Right lung (tissue), 2 donors: ENCODE measurements at regions not wholly inside any gene's neighbourhood (a gene's known extent, or its start where the extent isn't known, plus 50 kb on each side); places are given as distances from the start of the nearest gene placed in this dataset.
"Not testable (repeated sequence)": the region's sequence is repeated elsewhere in the genome, so short reads cannot be mapped to it uniquely, and the experiment has no call there.

Source experiments
- DNase-seq, 2 donors: peaks; one replicate each; pipeline ENCODE4 v3.0.0-alpha.2; 2013

DNA sequence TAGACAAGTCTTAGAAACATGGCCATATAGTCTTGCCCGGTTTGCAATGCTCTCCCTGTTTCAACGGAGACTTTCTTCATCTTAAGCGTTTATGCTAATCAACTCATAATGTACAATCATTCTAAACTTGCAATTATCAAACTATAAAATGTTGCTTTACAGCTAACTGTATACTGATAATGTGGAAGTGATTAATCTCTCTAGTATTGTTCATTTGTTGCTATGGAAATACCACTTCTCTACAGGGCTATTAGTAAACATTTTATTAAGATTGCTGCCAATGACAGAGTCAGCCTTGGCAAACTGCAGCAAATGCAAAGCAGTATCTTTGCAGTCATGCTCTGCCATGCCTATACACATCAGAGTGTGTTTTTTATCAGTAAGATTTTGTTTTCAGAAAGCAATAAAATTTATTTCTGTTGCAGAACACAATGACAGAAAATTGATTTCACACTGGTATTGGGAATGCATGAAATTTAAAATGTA lies 1201.8 kb upstream of the CDH2 start:
- DNase-seq, result no peak

DNA sequence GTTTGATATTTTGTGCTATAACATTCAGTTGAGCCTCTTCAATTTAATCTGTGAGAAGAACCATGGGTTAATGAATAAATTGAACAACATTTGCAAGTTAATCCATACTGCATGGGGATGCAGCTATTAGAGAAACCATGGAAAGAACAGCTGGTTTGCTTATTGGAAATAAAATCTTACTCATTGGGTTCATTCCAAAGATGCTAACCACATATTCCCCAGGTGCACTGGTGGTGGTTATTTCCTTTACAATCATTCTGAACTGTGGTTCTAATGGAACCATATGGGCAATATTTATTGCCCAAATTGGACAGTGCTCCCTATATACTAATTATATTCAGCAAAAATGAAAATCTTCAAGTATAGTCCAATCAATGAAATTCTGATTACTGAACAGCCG lies 1200.4 kb upstream of the CDH2 start:
- no peak for DNase-seq

DNA sequence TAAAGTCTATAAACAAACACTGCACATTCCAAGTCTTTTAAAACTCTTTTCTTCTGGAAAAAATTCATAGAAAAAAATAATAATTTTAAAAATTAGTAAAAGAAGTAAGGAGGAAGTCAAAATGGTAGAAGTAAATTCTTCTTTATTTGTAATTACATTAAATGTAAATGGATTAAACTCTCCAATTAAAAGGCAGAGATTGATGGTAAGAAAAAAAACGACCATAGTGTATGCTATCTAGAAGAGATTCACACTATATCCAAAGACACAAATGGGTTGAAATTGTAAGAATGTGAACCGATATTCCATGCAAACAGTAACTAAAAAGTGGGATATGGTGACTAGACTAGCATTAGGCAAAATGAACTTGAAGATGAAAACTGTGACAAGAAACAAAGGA lies 1196.1 kb upstream of the CDH2 start:
- DNase-seq, result no peak

DNA sequence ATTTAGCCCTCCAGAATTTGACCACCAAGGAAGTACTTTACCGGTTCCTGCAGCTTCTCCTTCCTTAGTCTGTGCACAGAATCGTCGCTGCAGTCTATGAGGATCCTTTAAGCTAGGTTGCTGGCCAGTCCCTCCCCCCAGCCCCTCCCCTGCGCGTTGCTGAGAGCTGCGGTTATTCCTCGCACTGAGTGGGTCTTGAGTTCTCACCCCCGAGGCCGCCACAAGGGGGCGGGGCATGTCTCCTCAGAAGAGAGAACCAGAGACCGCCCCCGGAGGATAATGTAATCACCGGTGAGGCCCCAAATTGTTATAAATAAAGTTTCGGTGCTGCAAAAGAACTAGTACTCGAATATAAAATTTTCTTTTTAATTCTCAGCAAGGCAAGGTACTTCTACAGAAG lies 1184.9 kb upstream of the CDH2 start:
- DNase-seq, result no peak

DNA sequence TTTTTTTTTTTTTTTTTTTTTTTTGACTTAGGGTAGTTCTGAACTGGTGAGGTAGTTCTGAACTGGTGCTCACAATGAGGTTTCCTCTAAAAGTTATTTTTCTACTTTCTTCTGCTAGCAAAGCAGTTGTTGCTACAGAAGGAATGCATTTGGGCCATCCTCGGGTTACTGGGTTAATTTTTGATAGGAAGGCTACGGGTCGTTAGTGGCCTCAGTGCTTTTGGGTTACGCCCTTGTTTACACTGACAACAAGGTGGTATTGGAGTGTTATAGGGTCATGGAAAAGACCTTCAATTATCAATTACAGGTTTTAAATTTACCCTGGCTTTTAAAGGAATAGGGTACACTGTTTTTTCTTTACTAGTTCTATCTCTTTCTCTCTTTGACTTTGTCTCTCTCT lies 1183.7 kb upstream of the CDH2 start:
- DNase-seq, result not testable (repeated sequence)

DNA sequence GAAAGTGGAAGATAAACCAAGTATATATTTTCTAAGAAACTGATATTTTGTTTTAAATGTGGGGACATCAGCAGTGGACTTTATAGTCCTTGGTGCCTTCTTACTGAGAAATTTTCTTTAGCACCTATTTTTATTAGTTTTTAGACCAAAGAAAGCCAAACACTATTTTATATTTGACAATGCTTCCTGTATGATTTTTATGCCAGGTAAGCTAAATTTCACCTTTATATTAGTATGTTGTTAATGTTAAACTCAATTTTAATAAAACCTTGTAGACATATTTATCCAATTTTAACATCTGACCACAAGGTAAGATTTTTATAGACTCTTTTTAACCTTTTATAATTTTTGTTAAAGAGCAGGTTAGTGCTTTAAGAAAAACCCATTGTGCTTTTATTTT lies 1182.3 kb upstream of the CDH2 start:
- not testable (repeated sequence) for DNase-seq

DNA sequence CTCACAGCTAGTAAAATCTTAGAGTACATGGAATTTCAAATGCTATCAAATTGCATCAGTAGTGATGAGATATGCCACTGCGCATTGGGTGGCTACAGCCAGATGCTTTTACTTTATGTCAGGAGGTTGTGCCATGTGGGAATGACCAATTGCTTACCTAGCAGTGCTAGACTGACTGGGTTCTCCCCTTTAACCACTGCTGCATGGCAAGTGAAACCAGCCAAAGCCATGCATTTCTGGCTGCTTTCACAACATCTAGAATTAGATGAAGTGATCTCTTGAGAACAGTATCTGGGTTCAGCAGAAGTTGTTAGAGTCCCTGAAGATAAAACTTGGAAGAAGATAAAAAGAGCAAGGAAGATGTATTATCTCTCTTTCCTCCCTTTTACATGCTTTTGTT lies 1174.2 kb upstream of the CDH2 start:
- no peak for DNase-seq

DNA sequence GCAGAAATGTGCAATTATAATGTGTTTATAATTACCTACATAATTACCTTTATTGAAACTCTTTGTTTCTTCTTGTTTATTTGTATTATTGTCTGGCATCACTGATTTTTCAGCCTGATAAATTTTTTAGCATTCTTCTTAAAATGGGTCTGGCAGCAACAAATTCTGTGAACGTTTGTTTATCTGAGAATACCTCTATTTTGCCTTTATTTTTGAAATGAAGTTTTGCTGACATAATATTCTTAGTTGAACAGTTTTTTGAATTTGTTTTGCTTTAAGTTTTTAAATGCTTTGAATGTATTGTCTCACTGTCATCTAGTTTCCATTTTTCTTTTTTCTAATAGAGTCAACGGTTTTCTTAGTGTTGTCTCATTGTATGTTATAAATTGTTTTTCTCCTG lies 1152.0 kb upstream of the CDH2 start:
- no peak for DNase-seq

DNA sequence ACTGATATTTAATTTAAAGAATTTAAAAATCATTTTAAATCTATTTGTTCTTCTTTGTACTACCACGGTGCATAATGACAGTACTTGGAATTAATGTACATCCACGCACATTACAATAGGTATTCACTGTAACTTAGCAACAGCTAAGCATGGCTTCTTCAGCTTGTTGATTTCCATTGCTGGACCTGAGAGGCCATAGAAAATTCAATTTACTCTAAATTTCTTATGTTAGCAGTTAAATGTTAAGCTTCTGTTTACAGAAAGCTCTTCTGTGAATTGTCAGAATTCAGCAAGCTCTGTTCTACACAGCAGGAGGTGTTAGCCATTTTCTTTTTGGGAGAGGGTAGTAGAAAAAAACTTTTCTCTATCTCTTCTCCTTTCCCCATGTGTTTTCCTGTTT lies 1149.3 kb upstream of the CDH2 start:
- DNase-seq, result no peak

DNA sequence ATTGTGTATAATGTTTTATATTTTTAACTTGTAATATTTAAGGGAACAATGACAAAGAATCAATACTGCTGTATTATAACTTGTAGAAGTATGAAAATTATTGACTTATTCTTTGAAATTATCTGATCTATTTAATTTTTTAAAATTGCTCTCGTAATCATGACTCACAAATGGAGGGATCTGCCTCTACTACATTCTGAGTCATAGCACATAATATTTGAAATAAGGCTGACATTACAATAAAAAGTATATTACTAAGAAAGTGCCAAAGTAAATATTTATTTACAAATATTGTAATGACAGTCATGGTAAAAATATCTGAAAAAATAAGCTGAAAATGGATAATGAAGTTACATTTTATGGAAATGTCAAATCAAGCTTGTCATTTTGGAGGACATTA lies 1144.6 kb upstream of the CDH2 start:
- no peak for DNase-seq

DNA sequence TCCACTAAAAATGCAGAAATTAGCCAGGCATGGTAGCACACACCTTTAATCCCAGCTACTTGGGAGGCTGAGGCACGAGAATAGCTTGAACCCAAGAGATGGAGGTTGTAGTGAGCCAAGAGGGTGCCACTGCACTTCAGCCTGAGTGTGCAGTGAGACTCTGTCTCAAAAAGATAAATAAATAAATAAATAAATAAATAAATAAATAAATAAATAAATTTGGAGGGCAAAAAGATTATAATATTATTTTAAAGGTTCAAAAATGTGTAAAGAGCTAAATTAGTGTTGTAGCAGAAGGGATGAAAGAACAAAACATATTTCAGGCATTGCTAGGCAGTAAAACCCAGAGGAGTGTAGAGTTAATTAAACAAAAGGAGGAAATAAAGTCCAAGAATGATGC lies 1136.4 kb upstream of the CDH2 start:
- DNase-seq, result no peak

DNA sequence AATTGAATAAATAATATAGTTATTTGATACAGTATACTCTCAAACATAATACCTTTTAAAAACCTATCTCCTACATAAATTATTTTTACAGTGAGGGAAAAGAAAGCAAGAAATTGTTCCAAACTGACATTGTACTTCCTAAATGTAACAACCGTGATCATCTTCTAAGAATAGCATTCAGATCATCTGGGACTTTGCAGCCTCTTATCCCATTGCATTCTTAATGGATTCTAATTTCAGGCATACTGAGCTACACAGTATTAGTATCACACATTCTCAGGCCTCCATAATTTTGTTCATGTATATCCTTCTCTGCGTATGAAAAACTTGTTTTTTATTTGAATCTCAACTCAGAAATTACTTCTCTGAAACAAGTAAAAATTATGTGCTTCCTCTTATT lies 1134.7 kb upstream of the CDH2 start:
- no peak for DNase-seq

DNA sequence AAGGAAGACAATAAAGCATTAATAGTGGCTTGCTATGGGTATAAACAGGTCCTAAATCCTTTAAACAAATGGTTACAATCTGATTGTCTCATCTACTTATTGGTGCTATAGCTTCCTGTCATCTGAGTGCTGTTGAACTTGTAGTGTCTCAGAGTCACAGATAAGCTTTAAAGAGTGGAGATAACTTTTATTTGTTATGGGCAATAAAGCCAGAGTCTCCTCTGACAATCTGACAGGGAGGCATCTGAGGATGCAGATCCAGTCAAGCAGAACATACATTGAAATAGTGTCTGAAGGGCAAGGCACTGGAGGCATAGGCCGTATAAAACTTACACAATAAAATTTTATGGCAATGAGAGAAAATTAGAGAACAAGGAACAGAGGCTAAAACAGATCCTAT lies 1132.4 kb upstream of the CDH2 start:
- no peak for DNase-seq

DNA sequence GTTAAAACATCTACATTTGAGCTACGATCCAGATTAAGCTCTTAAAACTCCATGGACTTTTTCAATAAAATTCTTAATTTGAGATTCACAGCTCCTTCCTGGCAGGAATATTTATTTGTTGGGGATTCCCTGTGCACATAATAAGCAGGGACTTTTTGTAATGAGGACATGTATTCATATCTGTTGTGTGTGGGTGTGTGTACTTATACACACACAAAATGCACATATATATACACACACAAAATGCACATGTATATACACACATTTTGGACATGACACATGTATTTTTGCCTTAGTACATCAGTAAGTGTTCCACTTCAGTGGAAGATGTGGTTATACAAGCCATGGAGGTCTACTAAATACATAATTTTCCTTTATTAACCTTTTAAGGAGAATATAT lies 1131.1 kb upstream of the CDH2 start:
- DNase-seq, result no peak

DNA sequence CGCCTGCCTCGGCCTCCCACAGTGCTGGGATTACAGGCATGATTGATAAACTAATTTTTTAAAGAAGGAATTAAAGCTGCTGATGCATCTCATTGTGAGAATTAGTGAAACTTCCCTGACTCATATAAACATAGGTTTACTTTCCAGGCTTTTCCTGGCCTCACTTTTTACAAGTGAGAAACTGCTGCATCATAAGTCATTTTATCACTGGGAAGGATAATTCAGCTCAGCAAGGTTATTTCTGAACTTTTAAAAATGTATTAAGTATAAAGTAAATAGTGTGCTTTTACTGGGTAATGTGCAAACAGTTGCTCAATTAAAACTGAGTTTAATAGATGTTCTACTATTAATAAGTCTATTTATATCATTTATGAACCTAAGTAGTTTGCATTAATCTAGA lies 1130.3 kb upstream of the CDH2 start:
- no peak for DNase-seq

DNA sequence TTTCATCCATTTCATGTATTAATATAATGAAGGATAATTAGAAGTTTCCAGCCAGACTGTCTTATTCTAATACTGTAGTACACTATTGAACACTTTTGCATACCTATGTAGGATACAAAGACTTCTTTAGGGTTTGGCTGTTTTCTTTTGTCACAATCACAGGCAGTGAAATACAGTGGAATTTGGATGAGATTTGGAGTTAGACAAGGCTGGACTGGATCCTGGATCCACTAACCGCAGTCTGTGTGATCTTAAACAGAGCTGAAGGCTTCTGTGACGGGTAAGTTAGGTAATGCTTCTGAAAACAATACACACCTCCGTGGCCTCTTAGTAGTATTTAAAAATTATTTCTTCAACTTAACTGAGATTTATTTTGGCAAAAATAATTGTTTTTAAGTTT lies 1128.6 kb upstream of the CDH2 start:
- no peak for DNase-seq

DNA sequence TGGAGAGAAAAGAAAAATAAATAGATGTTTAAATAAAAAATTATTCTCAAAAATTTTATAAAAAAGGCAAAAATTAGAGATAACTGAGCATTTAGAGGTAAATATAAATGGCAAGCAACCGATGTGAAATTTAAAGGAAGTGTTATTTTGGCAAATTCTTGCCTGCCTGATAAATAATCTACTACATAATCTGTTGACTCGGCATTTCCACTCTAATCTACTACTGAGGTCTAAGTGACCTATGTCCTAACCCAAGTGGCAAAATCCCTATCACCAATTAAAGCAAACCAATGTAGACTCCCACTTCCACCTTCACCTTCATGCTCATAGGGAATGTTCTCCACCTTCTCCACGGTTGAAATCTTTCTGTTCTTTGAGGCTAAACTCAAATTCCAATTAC lies 1124.1 kb upstream of the CDH2 start:
- no peak for DNase-seq

DNA sequence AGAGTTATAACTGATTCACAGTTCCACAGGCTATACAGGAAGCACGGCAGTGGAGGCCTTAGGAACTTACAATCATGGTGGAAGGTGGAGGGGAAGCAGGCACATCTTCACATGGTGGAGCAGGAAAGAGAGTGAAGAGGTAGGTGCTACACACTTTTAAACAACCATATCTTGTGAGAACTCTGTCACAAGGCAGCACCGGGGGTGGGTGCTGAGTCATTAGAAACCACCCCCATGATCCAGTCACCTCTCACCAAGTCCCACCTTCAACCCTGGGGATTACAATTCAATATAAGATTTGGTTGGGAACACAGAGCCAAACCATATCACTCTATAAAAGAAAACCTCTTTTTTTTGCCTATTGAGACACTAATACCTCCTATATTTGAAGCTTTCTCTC lies 1108.5 kb upstream of the CDH2 start:
- no peak for DNase-seq

DNA sequence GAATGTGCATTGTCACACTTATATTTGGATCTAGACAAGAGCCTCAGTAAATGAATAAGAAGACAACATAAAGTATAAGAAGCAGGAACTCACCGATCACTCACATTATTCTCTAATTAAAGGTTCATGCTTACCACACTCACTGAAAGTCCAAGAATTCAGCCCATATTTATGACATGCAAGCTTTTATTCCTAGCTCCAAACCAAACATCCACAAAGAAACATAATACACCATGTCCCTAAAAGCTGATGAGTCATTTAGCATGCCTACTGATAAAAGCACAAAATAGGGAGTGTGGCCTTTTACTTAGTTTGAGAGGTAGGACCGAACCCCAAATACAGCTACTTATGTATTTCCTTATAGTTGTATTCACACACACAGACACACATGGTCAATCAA lies 1094.6 kb upstream of the CDH2 start:
- DNase-seq, result no peak

DNA sequence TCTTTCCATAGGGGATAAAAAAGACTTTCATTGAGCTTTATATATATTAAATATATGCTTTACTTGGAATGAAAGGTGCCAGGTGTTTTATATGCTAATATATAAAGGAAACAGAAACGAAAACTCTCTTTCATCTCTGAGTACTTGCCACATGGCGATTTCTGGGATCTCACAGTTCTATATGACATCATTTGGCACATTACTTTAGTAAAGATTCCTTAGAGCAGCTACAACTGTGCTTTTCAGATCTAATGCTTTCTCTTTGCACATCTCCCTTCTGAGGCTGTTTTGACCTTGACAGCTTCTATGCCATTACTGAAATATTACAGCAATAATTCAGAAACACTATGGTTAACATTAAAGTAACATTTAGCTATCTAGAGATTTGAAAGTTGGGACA lies 1082.9 kb upstream of the CDH2 start:
- DNase-seq, result no peak

DNA sequence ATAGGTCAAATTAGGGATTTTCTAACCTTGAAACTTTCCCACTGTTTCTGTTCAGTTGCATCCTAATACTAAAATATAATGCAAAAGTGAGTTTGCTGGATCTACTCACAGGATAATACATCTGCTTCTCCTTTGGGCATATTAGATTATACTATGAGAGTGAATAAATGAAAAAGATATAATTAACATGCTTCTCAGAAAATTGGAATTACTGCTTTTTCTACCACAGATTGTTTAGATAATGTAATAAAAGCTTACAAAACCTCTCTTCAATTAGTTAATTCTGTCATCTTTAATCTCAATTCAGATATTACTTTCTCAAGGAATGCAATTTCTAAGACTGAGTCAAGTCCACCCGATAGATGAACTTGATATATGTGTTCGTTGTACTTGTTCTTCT lies 1077.2 kb upstream of the CDH2 start:
- DNase-seq, result no peak

DNA sequence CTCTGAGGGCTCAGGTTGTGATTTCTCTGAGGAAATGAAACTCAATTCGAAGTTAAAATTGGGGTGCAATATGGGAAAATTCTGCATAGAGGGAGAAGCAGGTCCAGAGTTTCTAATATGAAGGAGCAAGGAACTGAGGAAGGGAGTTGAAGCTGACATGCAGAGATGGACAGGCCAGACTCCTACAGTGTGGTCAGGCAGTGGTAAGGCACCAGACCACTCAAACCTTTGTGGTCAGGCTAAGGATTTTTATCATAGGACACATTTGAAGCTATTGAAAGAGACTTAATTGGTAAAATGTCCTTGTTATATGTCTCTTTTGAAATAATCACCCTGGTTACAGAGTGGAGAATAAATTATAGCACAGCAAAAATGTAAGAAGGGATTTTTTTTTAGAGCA lies 1074.8 kb upstream of the CDH2 start:
- DNase-seq, result no peak

DNA sequence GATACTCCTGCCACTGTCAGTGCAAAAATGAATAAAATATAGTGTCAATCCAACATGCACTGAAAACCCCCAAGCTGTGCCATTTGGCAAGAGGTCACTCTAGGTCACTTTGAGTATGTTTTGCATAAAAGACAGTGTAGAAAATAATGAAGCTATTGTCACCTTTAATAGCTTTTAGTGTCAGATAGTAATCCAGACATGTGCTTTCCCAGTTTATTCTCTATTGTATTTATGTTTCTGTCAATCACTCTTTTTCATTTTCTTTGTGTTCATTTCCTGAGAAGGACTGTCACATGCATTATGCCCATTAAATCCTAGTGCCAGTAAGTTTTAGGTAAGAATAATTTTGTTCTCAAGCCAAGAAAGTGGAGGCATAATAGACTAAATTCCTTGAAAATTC lies 1073.9 kb upstream of the CDH2 start:
- no peak for DNase-seq

DNA sequence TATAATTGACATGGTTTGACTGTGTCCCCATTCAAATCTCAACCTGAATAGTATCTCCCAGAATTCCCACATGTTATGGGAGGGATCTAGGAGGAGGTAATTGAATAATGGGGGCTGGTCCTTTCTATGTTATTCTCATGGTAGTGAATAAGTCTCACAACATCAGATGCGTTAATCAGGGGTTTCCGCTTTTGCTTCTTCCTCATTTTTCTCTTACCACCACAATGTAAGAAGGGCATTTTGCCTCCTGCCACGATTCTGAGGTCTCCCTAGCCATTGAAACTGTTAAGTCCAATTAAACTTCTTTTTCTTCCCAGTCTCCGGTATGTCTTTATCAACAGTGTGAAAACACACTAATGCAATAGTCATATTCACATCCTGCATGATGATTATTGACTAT lies 1073.3 kb upstream of the CDH2 start:
- no peak for DNase-seq

DNA sequence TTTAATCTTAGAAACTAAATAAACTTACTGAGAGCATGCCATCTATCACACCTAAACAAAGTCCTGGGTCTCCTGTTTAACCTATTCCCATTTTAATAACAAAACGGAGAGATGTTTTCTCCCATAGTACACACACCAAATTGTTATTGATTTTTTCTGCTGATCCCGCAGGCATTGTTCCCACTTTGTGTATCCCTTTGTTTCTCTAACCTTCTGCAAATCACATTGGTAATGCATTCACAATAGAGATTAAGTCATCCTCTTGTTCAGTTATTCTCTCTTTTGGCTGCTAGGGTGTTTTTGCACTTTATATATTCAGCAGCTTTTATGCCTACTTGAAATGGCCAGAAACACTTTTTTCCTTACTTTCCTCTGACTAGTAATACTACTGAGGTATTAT lies 1071.9 kb upstream of the CDH2 start:
- DNase-seq, result no peak
